Liver (tissue), 8 donors: ENCODE measurements at regions not wholly inside any gene's neighbourhood (a gene's known extent, or its start where the extent isn't known, plus 50 kb on each side); places are given as distances from the start of the nearest gene placed in this dataset.

Experiments
- DNase-seq: peaks from one replicate; pipeline ENCODE4 v3.0.0-alpha.2; 2017; ENCODE audit warnings: low spot score
- H3K27ac ChIP-seq, 2 donors: one replicate each; pipeline ENCODE4 v1.7.0; 2013; ENCODE audit warnings: inconsistent platforms in 2 of 2, low read length in 2 of 2, control low read depth in 1 of 2, low read depth in 1 of 2, mild to moderate bottlenecking in 1 of 2
- H3K27me3 ChIP-seq, 4 donors: one replicate each; pipeline versions ENCODE4 v1.6.1 to v1.7.0; 2013; ENCODE audit warnings: low read length in 3 of 4, inconsistent platforms in 1 of 4, mild to moderate bottlenecking in 1 of 4, moderate library complexity in 1 of 4; ENCODE audit not compliant: control insufficient read depth in 4 of 4, insufficient read depth in 4 of 4
- H3K36me3 ChIP-seq, 4 donors: one replicate each; pipeline versions ENCODE4 v1.6.1 to v1.7.0; 2013; ENCODE audit warnings: low read length in 3 of 4, mild to moderate bottlenecking in 3 of 4, low read depth in 1 of 4, moderate library complexity in 1 of 4; ENCODE audit not compliant: control insufficient read depth in 4 of 4, insufficient read depth in 3 of 4
- H3K4me1 ChIP-seq, 4 donors: one replicate each; pipeline versions ENCODE4 v1.6.1 to v1.7.0; 2013; ENCODE audit warnings: low read length in 3 of 4, mild to moderate bottlenecking in 3 of 4, moderate library complexity in 1 of 4; ENCODE audit not compliant: control insufficient read depth in 4 of 4, insufficient read depth in 4 of 4
- H3K4me3 ChIP-seq, 3 donors: one replicate each; pipeline versions ENCODE4 v1.6.1 to v1.7.0; 2013; ENCODE audit warnings: low read length in 3 of 3, control low read depth in 1 of 3, low read depth in 1 of 3, mild to moderate bottlenecking in 1 of 3
- H3K9ac ChIP-seq, 2 donors: one replicate each; pipeline ENCODE4 v1.7.0; 2013; ENCODE audit warnings: low read length in 2 of 2, mild to moderate bottlenecking in 2 of 2, moderate library complexity in 2 of 2, control low read depth in 1 of 2, low read depth in 1 of 2
- H3K9me3 ChIP-seq, 4 donors: one replicate each; pipeline versions ENCODE4 v1.6.1 to v1.7.0; 2013; ENCODE audit warnings: low read length in 3 of 4; ENCODE audit not compliant: control insufficient read depth in 4 of 4
- ATF3 ChIP-seq: IDR thresholded peaks from 2 replicates; pipeline ENCODE4 v1.6.1; 2016; ENCODE audit warnings: antibody characterized with exemption
- CTCF ChIP-seq: fragments of 150-350 bp; IDR thresholded peaks from 2 replicates; pipeline ENCODE4 v1.5.1; 2017; ENCODE audit warnings: improper control_type of control experiment, low read depth, low read length; ENCODE audit not compliant: missing input control
- EGR1 ChIP-seq, 2 donors: IDR thresholded peaks; 2 replicates each; pipeline ENCODE4 v1.6.1; 2016 to 2018; ENCODE audit warnings: antibody characterized with exemption in 2 of 2, low read depth in 2 of 2
- FOXA1 ChIP-seq: IDR thresholded peaks from 2 replicates; pipeline ENCODE4 v1.6.1; 2016; ENCODE audit warnings: antibody characterized with exemption
- FOXA2 ChIP-seq: IDR thresholded peaks from 2 replicates; pipeline ENCODE4 v1.6.1; 2016; ENCODE audit warnings: antibody characterized with exemption
- GABPA ChIP-seq, 2 donors: IDR thresholded peaks in 1 of 2; conservative IDR thresholded peaks in 1 of 2; 2 replicates each; pipeline ENCODE4 v1.6.1; 2016; ENCODE audit warnings: antibody characterized with exemption in 2 of 2, mild to moderate bottlenecking in 1 of 2, moderate library complexity in 1 of 2
- HNF4A ChIP-seq, 2 donors: conservative IDR thresholded peaks; 2 replicates each; pipeline ENCODE4 v1.6.1; 2016; ENCODE audit warnings: antibody characterized with exemption in 2 of 2, mild to moderate bottlenecking in 2 of 2
- HNF4G ChIP-seq: IDR thresholded peaks from 2 replicates; pipeline ENCODE4 v1.6.1; 2016; ENCODE audit warnings: antibody characterized with exemption
- JUND ChIP-seq, 2 donors: IDR thresholded peaks; 2 replicates each; pipeline ENCODE4 v1.6.1; 2016; ENCODE audit warnings: antibody characterized with exemption in 2 of 2
- MAX ChIP-seq: IDR thresholded peaks from 2 replicates; pipeline ENCODE4 v1.6.1; 2016; ENCODE audit warnings: antibody characterized with exemption
- RAD21 ChIP-seq, 2 donors: IDR thresholded peaks; 2 replicates each; pipeline ENCODE4 v1.6.1; 2016; ENCODE audit warnings: antibody characterized with exemption in 2 of 2, mild to moderate bottlenecking in 2 of 2
- REST ChIP-seq: IDR thresholded peaks from 2 replicates; pipeline ENCODE4 v1.6.1; 2016; ENCODE audit warnings: antibody characterized with exemption, mild to moderate bottlenecking
- RXRA ChIP-seq, 2 donors: IDR thresholded peaks; 2 replicates each; pipeline ENCODE4 v1.6.1; 2017 to 2018; ENCODE audit warnings: antibody characterized with exemption in 2 of 2, mild to moderate bottlenecking in 1 of 2
- SP1 ChIP-seq: IDR thresholded peaks from 2 replicates; pipeline ENCODE4 v1.6.1; 2018; ENCODE audit warnings: antibody characterized with exemption, mild to moderate bottlenecking
- TAF1 ChIP-seq: conservative IDR thresholded peaks from 2 replicates; pipeline ENCODE4 v1.6.1; 2016; ENCODE audit warnings: antibody characterized with exemption, mild to moderate bottlenecking
- YY1 ChIP-seq: IDR thresholded peaks from 2 replicates; pipeline ENCODE4 v1.6.1; 2016; ENCODE audit warnings: antibody characterized with exemption, mild to moderate bottlenecking
- ZBTB33 ChIP-seq: IDR thresholded peaks from 2 replicates; pipeline ENCODE4 v1.6.1; 2016; ENCODE audit warnings: antibody characterized with exemption
- whole genome bisulfite sequencing: extraction: QIAGEN DNeasy Blood & Tissue Kit; methylation state at CpG from one replicate; pipeline ENCODE4 v1.1.7; 2013; 5-methylcytosine and 5-hydroxymethylcytosine counted together
- donor health status: healthy.
- donor health status: healthy.
- donor health status: healthy.
- donor health status: healthy.
- donor health status: healthy.

- no peaks in the 10 kb centered on the region for H3K36me3 ChIP-seq
- peaks cover 0 to 3% (median 0%) of the 10 kb centered on the region in 4 donors for H3K27me3 ChIP-seq
- H3K27ac ChIP-seq, result no peak overlapping the region
- no peak overlapping the region for H3K4me3 ChIP-seq
- no peak for DNase-seq
- no peaks in the 10 kb centered on the region for H3K9me3 ChIP-seq
- WGBS, result 76% methylated on average over 1 of the region's 1 CpG
- no peak for TF ChIP-seq REST
- TF ChIP-seq GABPA (IDR thresholded peaks at IDR 0.05 in 1 of 2, conservative IDR thresholded peaks at IDR 0.05 in 1 of 2), result no peak
- no peak for TF ChIP-seq FOXA1
- TF ChIP-seq HNF4G, result no peak
- TF ChIP-seq YY1, result no peak
- TF ChIP-seq FOXA2, result no peak
- no peak for TF ChIP-seq RXRA (IDR thresholded peaks at IDR 0.05)
- no peak for TF ChIP-seq ZBTB33
- TF ChIP-seq MAX, result no peak
- no peak for TF ChIP-seq ATF3
- TF ChIP-seq EGR1 (IDR thresholded peaks at IDR 0.05; ENCODE audit: low read depth in 2 of 2), result no peak
- no peak for TF ChIP-seq TAF1
- TF ChIP-seq SP1, result no peak
- no peak for TF ChIP-seq CTCF
- TF ChIP-seq JUND (IDR thresholded peaks at IDR 0.05), result no peak
- no peak for TF ChIP-seq HNF4A (conservative IDR thresholded peaks at IDR 0.05)
- no peak overlapping the region for H3K9ac ChIP-seq
- H3K4me1 ChIP-seq, result no peaks in the 10 kb centered on the region
Observed at GRCh38 chr16:5647051-5647450, 549.5 kb upstream of the EEF2KMT start.

GRCh38 chr16:5643855-5644531 is 546.4 kb upstream of the EEF2KMT start:
- no peaks in the 10 kb centered on the region for H3K9me3 ChIP-seq
- H3K9ac ChIP-seq, result no peak overlapping the region
- no peaks in the 10 kb centered on the region for H3K36me3 ChIP-seq
- H3K4me1 ChIP-seq, result no peaks in the 10 kb centered on the region
- no peak overlapping the region for H3K27ac ChIP-seq
- peaks cover 0 to 3% (median 0%) of the 10 kb centered on the region in 4 donors for H3K27me3 ChIP-seq
- H3K4me3 ChIP-seq, result no peak overlapping the region
- DNase-seq, result no peak
- 80% methylated on average over 10 of the region's 10 CpGs for WGBS
- TF ChIP-seq TAF1 (no peak), EGR1 (IDR thresholded peaks at IDR 0.05; ENCODE audit: low read depth in 2 of 2) (no peak), SP1 (no peak), JUND (IDR thresholded peaks at IDR 0.05) (no peak), CTCF (no peak), FOXA2 (no peak), HNF4A (conservative IDR thresholded peaks at IDR 0.05) (no peak), FOXA1 (no peak), YY1 (no peak), RAD21 (IDR thresholded peaks at IDR 0.05) (no peak), ATF3 (no peak), REST (no peak)
